ENCODE measurements at regions not wholly inside any gene's neighbourhood (a gene's known extent, or its start where the extent isn't known, plus 50 kb on each side); places are given as distances from the start of the nearest gene placed in this dataset.

DNA sequence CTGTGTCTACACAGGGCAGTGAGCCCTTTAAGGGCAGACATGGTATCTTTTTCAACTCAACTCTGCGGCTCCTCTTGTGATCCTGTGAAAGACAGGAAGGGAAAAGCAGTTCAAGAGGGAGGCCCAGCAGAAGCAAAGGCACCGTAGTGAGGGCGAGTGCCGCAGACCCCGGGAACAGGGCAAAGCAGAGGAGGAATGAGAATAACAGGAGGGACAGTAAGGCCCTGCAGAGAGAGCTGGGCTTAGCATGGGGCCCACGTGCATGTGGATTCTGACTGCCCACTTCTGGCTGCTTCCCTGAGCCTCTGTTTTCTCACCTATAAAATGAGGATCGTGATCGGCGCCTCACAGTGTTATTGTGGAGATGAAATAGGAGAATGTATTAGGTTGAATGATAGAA lies 409.3 kb downstream of the PTPRU start:
- no peak overlapping the region for H3K4me3 ChIP-seq (ENCODE audit: extremely low read depth, insufficient read depth, low read length, poor library complexity, severe bottlenecking)
- no peak overlapping the region for H3K27ac ChIP-seq (ENCODE audit: low read depth, low read length, severe bottlenecking)
- whole genome bisulfite sequencing, 2 experiments (ENCODE audit: insufficient coverage in 2 of 2), result 50 to 65% methylated on average over 6 to 9 of the region's 9 CpGs

DNA sequence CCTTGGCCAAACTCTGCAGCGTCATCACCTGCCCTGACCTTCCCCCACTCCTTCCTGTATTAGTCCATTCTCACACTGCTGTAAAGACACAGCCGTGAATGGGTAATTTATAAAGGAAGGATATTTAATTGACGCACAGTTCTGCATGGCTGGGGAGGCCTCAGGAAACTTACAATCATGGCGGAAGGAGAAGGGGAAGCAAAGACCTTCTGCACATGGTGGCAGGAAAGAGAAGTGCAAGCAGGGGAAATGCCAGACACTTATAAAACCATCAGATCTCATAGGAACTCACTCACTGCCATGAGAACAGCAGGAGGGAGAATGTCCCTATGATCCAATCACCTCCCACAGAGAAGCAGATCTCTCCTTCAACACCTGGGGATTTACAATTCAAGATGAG lies 408.5 kb downstream of the PTPRU start:
- no peaks in the 10 kb centered on the region for H3K9me3 ChIP-seq (ENCODE audit: control insufficient read depth, low read length)
- H3K36me3 ChIP-seq (ENCODE audit: control insufficient read depth, insufficient read depth, low read length), result no peaks in the 10 kb centered on the region
- no peak overlapping the region for H3K27ac ChIP-seq (ENCODE audit: low read depth, low read length, severe bottlenecking)
- WGBS, 2 experiments (ENCODE audit: insufficient coverage in 2 of 2), result 77 to 85% methylated on average over 2 of the region's 4 CpGs
- no peak overlapping the region for H3K4me3 ChIP-seq (ENCODE audit: extremely low read depth, insufficient read depth, low read length, poor library complexity, severe bottlenecking)
- H3K4me1 ChIP-seq (ENCODE audit: control insufficient read depth, insufficient read depth, low read length, poor library complexity, severe bottlenecking), result peaks cover 8% of the 10 kb centered on the region

More for the DNA sequence above, 409.3 kb downstream of the PTPRU start:
- Histone ChIP-seq H3K9me3 (ENCODE audit: control insufficient read depth, low read length) (no peaks in the 10 kb centered on the region), H3K36me3 (ENCODE audit: control insufficient read depth, insufficient read depth, low read length) (no peaks in the 10 kb centered on the region), H3K4me1 (ENCODE audit: control insufficient read depth, insufficient read depth, low read length, poor library complexity, severe bottlenecking) (peaks cover 2% of the 10 kb centered on the region)

DNA sequence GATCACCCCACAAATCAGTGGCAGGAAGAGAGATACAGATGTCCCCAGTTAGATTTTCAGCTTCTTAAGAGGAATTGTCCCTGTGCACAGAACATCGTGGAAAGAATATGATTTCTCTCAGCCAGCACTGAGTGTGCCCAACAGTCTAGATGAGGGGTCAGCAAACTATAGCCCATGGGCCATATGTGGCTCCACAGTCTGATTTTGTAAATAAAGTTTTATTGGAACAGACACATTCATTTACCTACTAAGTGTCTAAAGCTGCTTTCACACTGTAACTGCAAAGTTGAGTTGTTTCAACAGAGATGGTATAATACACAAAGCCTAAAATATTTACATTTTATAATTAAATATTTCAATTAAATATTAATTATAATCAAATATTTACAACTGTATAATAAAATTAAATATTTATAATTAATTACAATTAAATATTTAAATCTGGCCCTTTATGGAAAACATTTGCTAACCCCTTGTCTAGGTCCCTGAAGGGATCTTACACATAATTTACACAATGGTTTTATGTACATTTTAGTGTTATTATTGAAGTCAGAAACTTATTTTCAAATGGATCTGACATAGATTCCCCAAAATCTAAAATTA lies 407.6 kb downstream of the PTPRU start:
- WGBS, 2 experiments (ENCODE audit: insufficient coverage in 2 of 2), result 92 to 100% methylated on average over 1 of the region's 1 CpG
- Histone ChIP-seq H3K4me1 (ENCODE audit: control insufficient read depth, insufficient read depth, low read length, poor library complexity, severe bottlenecking) (peaks cover 8% of the 10 kb centered on the region), H3K9me3 (ENCODE audit: control insufficient read depth, low read length) (no peaks in the 10 kb centered on the region), H3K4me3 (ENCODE audit: extremely low read depth, insufficient read depth, low read length, poor library complexity, severe bottlenecking) (no peak overlapping the region), H3K36me3 (ENCODE audit: control insufficient read depth, insufficient read depth, low read length) (no peaks in the 10 kb centered on the region), H3K27ac (ENCODE audit: low read depth, low read length, severe bottlenecking) (no peak overlapping the region)

DNA sequence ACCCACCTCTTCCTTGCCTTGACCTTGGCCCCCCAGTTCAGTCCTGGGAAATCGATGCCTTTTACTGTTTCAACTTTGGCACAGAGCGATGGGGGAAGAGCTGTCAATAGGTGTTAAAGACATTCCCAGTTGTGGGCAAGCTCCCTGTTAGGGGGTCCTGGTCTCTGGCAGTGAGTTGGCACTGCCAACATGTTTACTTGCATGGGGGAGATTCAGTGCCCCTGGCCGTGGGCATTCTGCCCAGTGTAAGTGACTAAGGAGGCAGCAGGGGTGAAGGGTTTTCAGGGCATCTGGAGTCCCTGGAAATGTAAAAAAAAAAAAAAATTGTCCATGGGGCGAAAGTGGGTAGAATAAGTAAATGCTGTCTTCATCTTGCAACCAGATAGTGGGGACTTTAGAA lies 407.0 kb downstream of the PTPRU start:
- Histone ChIP-seq H3K9me3 (ENCODE audit: control insufficient read depth, low read length) (no peaks in the 10 kb centered on the region), H3K4me3 (ENCODE audit: extremely low read depth, insufficient read depth, low read length, poor library complexity, severe bottlenecking) (no peak overlapping the region), H3K4me1 (ENCODE audit: control insufficient read depth, insufficient read depth, low read length, poor library complexity, severe bottlenecking) (peaks cover 8% of the 10 kb centered on the region), H3K27ac (ENCODE audit: low read depth, low read length, severe bottlenecking) (no peak overlapping the region), H3K36me3 (ENCODE audit: control insufficient read depth, insufficient read depth, low read length) (no peaks in the 10 kb centered on the region)
- WGBS, 2 experiments (ENCODE audit: insufficient coverage in 2 of 2), result 94 to 100% methylated on average over 2 to 4 of the region's 4 CpGs

DNA sequence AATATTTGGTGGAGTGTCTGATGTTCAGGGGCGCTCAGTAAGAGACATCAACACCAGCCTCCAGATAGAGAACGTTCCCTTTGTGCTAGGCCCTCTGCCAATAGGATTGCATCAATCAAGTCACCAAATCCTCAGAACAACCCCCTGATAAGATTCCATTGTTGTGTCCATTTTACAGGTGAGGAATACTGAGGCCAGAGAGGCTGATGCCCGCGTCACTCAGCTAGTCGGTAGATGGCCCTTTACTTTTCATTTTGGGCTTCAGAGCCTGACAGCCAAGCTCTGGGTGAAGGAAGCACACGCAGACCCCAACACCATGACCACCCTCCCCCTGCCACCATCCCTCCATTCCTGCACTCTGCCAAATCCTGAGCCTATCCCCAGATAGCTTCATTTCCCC lies 406.2 kb downstream of the PTPRU start:
- no peak overlapping the region for H3K27ac ChIP-seq (ENCODE audit: low read depth, low read length, severe bottlenecking)
- H3K4me1 ChIP-seq (ENCODE audit: control insufficient read depth, insufficient read depth, low read length, poor library complexity, severe bottlenecking), result peaks cover 8% of the 10 kb centered on the region
- no peak overlapping the region for H3K4me3 ChIP-seq (ENCODE audit: extremely low read depth, insufficient read depth, low read length, poor library complexity, severe bottlenecking)
- no peaks in the 10 kb centered on the region for H3K36me3 ChIP-seq (ENCODE audit: control insufficient read depth, insufficient read depth, low read length)
- H3K9me3 ChIP-seq (ENCODE audit: control insufficient read depth, low read length), result no peaks in the 10 kb centered on the region
- 88 to 96% methylated on average over 4 of the region's 6 CpGs for WGBS, 2 experiments (ENCODE audit: insufficient coverage in 2 of 2)

DNA sequence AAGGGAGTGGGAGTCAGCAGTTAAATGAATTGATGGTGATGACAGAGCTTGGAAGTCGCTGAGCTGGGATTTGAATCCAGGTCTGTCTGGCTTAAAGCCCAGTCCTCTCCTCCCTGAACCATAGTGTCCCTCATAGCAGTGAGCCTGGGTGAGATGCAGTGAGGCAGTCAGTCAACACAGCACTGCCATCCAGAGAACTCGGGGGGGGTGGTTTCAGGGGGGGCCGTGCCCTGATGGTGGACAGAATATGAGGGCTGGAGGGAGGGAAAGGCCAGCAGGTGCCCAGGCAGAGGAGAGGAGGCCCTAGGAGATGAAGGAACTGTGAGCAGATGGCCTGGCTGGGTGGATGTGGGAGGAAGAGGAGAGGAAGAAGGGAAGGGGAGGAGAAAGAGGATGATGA lies 405.6 kb downstream of the PTPRU start:
- Histone ChIP-seq H3K4me3 (ENCODE audit: extremely low read depth, insufficient read depth, low read length, poor library complexity, severe bottlenecking) (no peak overlapping the region), H3K9me3 (ENCODE audit: control insufficient read depth, low read length) (no peaks in the 10 kb centered on the region), H3K4me1 (ENCODE audit: control insufficient read depth, insufficient read depth, low read length, poor library complexity, severe bottlenecking) (peaks cover 8% of the 10 kb centered on the region), H3K36me3 (ENCODE audit: control insufficient read depth, insufficient read depth, low read length) (no peaks in the 10 kb centered on the region), H3K27ac (ENCODE audit: low read depth, low read length, severe bottlenecking) (no peak overlapping the region)
- 40% methylated on average over 1 of the region's 3 CpGs; no CpG with 5 or more reads in 1 of the 2 experiments for WGBS, 2 experiments (ENCODE audit: insufficient coverage in 2 of 2)

DNA sequence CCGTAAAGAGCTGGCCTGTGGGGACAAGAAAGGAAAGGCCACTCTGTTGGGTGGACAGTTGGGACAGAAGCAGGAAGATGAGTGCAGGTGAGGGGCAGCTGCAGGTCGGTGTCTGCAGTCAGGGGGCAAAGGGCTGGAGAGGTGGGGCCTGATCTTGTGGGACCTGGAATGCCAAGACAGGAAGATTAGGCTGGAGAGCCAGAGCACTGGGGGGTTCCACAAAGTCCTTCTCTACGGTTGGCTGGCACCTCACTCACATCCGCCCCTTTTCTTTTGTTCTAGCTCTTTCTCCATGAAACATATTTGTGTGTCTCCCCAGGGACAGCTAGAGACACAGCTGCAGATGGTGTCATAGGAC lies 404.1 kb downstream of the PTPRU start:
- no peak overlapping the region for H3K4me3 ChIP-seq (ENCODE audit: extremely low read depth, insufficient read depth, low read length, poor library complexity, severe bottlenecking)
- H3K4me1 ChIP-seq (ENCODE audit: control insufficient read depth, insufficient read depth, low read length, poor library complexity, severe bottlenecking), result peaks cover 8% of the 10 kb centered on the region
- H3K9me3 ChIP-seq (ENCODE audit: control insufficient read depth, low read length), result no peaks in the 10 kb centered on the region
- no peak overlapping the region for H3K27ac ChIP-seq (ENCODE audit: low read depth, low read length, severe bottlenecking)
- no peaks in the 10 kb centered on the region for H3K36me3 ChIP-seq (ENCODE audit: control insufficient read depth, insufficient read depth, low read length)
- 61 to 84% methylated on average over 3 to 4 of the region's 4 CpGs for WGBS, 2 experiments (ENCODE audit: insufficient coverage in 2 of 2)

DNA sequence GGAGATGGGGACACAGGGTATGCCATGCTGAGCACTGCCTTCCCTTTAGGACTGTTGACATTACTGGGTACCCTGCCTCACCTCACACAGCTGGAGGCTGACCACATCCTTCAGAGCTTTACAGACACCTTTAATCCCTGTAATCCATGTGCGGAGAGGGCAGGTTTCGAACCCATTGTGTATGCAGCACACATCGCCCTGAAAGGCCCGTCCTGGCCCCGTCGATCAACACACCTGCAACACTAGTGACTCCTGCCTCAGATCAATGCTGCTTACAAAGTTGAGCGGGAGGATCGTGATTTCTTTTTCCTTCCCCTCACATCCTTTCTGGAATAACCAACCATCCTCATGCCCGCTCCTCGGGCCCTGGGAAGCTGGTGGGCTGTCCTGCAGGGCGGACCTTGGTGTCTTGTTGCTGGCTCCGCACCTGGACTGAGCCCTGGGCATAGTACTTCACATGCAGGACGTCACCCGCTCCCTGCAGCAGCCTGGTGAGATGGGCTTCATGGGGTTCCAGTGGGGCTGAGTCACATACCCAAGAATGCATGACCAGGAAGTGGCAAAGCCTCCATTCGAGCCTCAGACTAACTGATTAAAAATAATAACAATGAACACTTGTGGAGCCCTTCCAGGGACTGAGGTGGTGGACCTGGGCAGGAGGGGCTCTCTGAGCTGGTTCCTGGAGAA lies 403.6 kb downstream of the PTPRU start:
- H3K4me1 ChIP-seq (ENCODE audit: control insufficient read depth, insufficient read depth, low read length, poor library complexity, severe bottlenecking), result peaks cover 8% of the 10 kb centered on the region
- 95 to 96% methylated on average over 9 to 14 of the region's 15 CpGs for WGBS, 2 experiments (ENCODE audit: insufficient coverage in 2 of 2)

DNA sequence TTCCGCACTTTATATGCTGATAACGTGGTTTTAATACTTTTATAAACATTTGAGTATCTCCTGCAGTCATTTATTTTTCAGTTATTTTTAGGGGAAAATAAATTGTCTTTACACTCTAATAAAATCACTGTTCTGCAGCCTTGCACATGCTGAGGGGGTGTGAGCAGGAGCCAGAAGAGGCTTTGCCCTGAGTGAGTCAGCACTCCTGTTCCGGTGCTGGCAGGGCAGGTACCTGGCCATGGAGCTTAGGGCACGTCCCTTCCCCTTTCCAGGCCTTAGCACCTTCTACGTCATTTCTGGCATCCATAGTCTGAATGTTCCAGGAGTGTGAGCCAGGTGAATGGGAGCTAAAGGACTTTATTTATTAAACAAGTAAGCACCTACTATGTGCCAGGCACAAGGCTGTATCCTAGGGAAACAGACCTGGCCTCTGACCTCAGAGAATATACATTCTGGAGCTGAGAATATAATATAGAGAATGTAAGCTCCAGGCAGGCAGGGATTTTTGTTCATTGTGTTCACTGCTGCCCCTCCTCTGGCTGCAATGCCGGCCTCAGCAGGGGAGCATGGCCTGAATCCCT lies 402.9 kb downstream of the PTPRU start:
- 86 to 100% methylated on average over 1 of the region's 6 CpGs for WGBS, 2 experiments (ENCODE audit: insufficient coverage in 2 of 2)

More for the DNA sequence above, 403.6 kb downstream of the PTPRU start:
- Histone ChIP-seq H3K27ac (ENCODE audit: low read depth, low read length, severe bottlenecking) (no peak overlapping the region), H3K36me3 (ENCODE audit: control insufficient read depth, insufficient read depth, low read length) (no peaks in the 10 kb centered on the region), H3K4me3 (ENCODE audit: extremely low read depth, insufficient read depth, low read length, poor library complexity, severe bottlenecking) (no peak overlapping the region), H3K9me3 (ENCODE audit: control insufficient read depth, low read length) (no peaks in the 10 kb centered on the region)

DNA sequence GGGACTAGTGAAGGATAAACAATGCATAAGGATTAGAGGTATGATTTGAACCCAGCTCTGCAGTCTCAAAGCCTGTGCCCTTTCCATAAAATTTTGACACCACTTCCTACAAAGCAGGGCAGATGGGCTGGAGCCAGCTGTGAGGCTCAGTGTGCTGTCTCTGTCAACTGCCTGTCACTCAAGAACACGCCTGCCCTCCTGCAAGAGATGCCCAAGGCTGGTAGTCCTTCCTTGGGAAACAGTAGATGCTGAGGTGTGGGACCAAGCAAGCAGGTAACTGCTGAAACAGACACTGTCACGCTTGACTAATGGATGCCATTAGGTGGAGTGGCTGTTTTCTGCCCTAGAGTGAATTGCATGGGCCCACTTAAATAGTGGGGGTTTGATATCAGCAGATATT lies 402.0 kb downstream of the PTPRU start:
- H3K4me1 ChIP-seq (ENCODE audit: control insufficient read depth, insufficient read depth, low read length, poor library complexity, severe bottlenecking), result peaks cover 8% of the 10 kb centered on the region
- 86 to 88% methylated on average over 2 of the region's 2 CpGs for WGBS, 2 experiments (ENCODE audit: insufficient coverage in 2 of 2)
- no peaks in the 10 kb centered on the region for H3K36me3 ChIP-seq (ENCODE audit: control insufficient read depth, insufficient read depth, low read length)
- H3K4me3 ChIP-seq (ENCODE audit: extremely low read depth, insufficient read depth, low read length, poor library complexity, severe bottlenecking), result no peak overlapping the region
- no peak overlapping the region for H3K27ac ChIP-seq (ENCODE audit: low read depth, low read length, severe bottlenecking)
- no peaks in the 10 kb centered on the region for H3K9me3 ChIP-seq (ENCODE audit: control insufficient read depth, low read length)

More for the DNA sequence above, 402.9 kb downstream of the PTPRU start:
- Histone ChIP-seq H3K4me3 (ENCODE audit: extremely low read depth, insufficient read depth, low read length, poor library complexity, severe bottlenecking) (no peak overlapping the region), H3K4me1 (ENCODE audit: control insufficient read depth, insufficient read depth, low read length, poor library complexity, severe bottlenecking) (peaks cover 8% of the 10 kb centered on the region), H3K27ac (ENCODE audit: low read depth, low read length, severe bottlenecking) (no peak overlapping the region), H3K9me3 (ENCODE audit: control insufficient read depth, low read length) (no peaks in the 10 kb centered on the region), H3K36me3 (ENCODE audit: control insufficient read depth, insufficient read depth, low read length) (no peaks in the 10 kb centered on the region)

DNA sequence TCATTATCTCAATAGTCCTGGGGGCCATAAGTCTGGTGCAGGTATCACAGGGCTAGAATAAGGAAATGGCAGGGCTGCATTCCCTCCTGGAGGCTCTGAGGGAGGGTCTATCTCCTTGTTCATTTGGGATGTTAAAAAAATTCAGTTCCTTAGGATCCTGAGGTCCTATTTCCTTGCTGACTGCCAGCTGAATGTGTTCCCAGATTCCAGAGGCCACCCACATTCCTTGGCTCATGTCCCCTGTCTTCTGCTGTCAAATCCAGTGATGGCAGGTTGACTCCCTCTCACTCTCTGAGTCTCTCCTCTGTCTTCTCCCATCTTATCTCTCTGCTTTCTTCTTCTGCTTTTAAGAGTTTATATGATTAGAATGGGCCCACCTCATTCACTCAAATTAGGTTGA lies 400.6 kb downstream of the PTPRU start:
- peaks cover 8% of the 10 kb centered on the region for H3K4me1 ChIP-seq (ENCODE audit: control insufficient read depth, insufficient read depth, low read length, poor library complexity, severe bottlenecking)
- H3K4me3 ChIP-seq (ENCODE audit: extremely low read depth, insufficient read depth, low read length, poor library complexity, severe bottlenecking), result no peak overlapping the region
- no peaks in the 10 kb centered on the region for H3K36me3 ChIP-seq (ENCODE audit: control insufficient read depth, insufficient read depth, low read length)
- H3K9me3 ChIP-seq (ENCODE audit: control insufficient read depth, low read length), result no peaks in the 10 kb centered on the region
- H3K27ac ChIP-seq (ENCODE audit: low read depth, low read length, severe bottlenecking), result no peak overlapping the region

Measured in mesodermal cell (in vitro differentiated cells).